Adrenal gland (tissue), 9 donors: ENCODE measurements at regions not wholly inside any gene's neighbourhood (a gene's known extent, or its start where the extent isn't known, plus 50 kb on each side); places are given as distances from the start of the nearest gene placed in this dataset.
A peak's percentile ranks its signal among the peaks of the same experiment; 100 is the strongest.

ENCODE experiments used
- DNase-seq, 7 donors: peaks; one replicate each; pipeline ENCODE4 v3.0.0-alpha.2; 2019 to 2020
- H3K27ac ChIP-seq, 5 donors: fragments of 200-600 bp; sonication (generic) in 4 of 5; 1 replicate in 3 of 5; 2 replicates in 2 of 5; pipeline versions ENCODE4 v1.5.1 to v1.8.0; 2016 to 2020; ENCODE audit warnings: mild to moderate bottlenecking in 1 of 5
- H3K27me3 ChIP-seq: fragments of 200-600 bp; 2 replicates; pipeline ENCODE4 v1.8.0; 2021
- H3K36me3 ChIP-seq, 2 donors: fragments of 200-600 bp; replicated peaks in 1 of 2; 1 replicate in 1 of 2; 2 replicates in 1 of 2; pipeline versions ENCODE4 v1.5.1 to v1.8.0; 2018 to 2022
- H3K4me1 ChIP-seq, 2 donors: fragments of 200-600 bp; replicated peaks in 1 of 2; 1 replicate in 1 of 2; 2 replicates in 1 of 2; pipeline versions ENCODE4 v1.5.1 to v1.8.0; 2018 to 2021
- H3K4me3 ChIP-seq, 4 donors: fragments of 200-600 bp; sonication (generic) in 3 of 4; one replicate each; pipeline ENCODE4 v1.5.1; 2016 to 2018
- H3K9me3 ChIP-seq, 3 donors: fragments of 200-600 bp; sonication (generic) in 1 of 3; replicated peaks in 1 of 3; 1 replicate in 2 of 3; 2 replicates in 1 of 3; pipeline versions ENCODE4 v1.5.1 to v1.8.0; 2016 to 2021
- CTCF ChIP-seq, 6 experiments: fragments of 450-650 bp in 4 of 6; fragments of 200-600 bp in 2 of 6; sonication (generic) in 1 of 6; IDR thresholded peaks; 1 replicate in 5 of 6; 2 replicates in 1 of 6; pipeline versions ENCODE4 v1.5.1 to v1.8.0; 2016 to 2021; ENCODE audit warnings: antibody characterized with exemption in 6 of 6, mild to moderate bottlenecking in 2 of 6, moderate library complexity in 1 of 6
- POLR2A ChIP-seq, 2 donors: fragments of 450-650 bp; IDR thresholded peaks; one replicate each; pipeline ENCODE4 v1.6.1; 2017; ENCODE audit warnings: antibody characterized with exemption in 2 of 2, mild to moderate bottlenecking in 2 of 2, moderate library complexity in 1 of 2
- WGBS, 4 donors: extraction: QIAGEN DNeasy Blood & Tissue Kit in 2 of 4; methylation state at CpG; one replicate each; pipeline versions ENCODE4 v1.1.5 to v1.1.7; 2013 to 2017; 5-methylcytosine and 5-hydroxymethylcytosine counted together
- intact Hi-C, 2 donors: fragments of 100-400 bp; cut with DNase I; formaldehyde crosslinking; loops; one replicate each; pipeline versions ENCODE4 v1.14.1 to v1.15.0; 2022 to 2023
- donor health status: healthy with polysubstance abuse.
- donor health status: Bipolar disorder and iron deficiency.
- donor health status: DM: yes; HTN: yes; CAD: no.
- donor health status: DM: no; HTN: no; CAD: no.
- donor health status: DM: no; HTN: no; CAD: no.

DNA sequence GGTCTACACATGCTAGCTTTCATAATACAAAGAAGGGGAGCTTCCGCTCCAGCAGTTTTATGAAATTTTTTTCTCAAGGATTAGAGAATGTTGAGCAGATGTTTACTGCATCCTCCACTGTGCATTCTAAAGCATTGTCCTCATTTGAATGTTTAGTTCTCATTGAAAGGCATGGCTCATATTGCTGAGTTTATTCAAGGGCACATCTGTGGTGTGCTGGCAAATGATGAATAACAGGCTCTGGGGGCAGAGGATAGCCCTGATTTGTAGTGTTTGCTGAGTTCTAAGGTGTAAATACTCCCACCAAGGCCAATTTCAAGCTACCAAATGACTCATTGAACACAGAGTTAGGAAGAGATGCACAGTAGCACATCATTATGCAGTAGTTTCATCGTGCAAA is 303.2 kb upstream of the FAM78B start:
- 61 to 78% (median 71%) methylated on average over 2 of the region's 2 CpGs for WGBS, 4 donors
- no peak overlapping the region for H3K4me3 ChIP-seq
- peak in 1 of 7 donors; percentile 33 for DNase-seq
- no peaks in the 10 kb centered on the region for H3K9me3 ChIP-seq
- no peaks in the 10 kb centered on the region for H3K27me3 ChIP-seq
- no peak for TF ChIP-seq CTCF (IDR thresholded peaks at IDR 0.05)
- no peak for TF ChIP-seq POLR2A (IDR thresholded peaks at IDR 0.05)
- no peaks in the 10 kb centered on the region for H3K36me3 ChIP-seq
- H3K4me1 ChIP-seq, result peaks cover 0 to 7% of the 10 kb centered on the region in 2 donors
- H3K27ac ChIP-seq, result no peak overlapping the region
- intact Hi-C loops, result no loop called here

- peak in 2 of 7 donors; percentile 13 to 14 for DNase-seq
- intact Hi-C loops, result no loop called here
- no peaks in the 10 kb centered on the region for H3K36me3 ChIP-seq
- H3K4me3 ChIP-seq, result no peak overlapping the region
- TF ChIP-seq POLR2A (IDR thresholded peaks at IDR 0.05), result no peak
- no peak for TF ChIP-seq CTCF (IDR thresholded peaks at IDR 0.05)
- 23 to 40% (median 28%) methylated on average over 2 of the region's 2 CpGs for WGBS, 4 donors
- H3K4me1 ChIP-seq, result peaks cover 0 to 7% of the 10 kb centered on the region in 2 donors
- H3K9me3 ChIP-seq, result no peaks in the 10 kb centered on the region
- no peaks in the 10 kb centered on the region for H3K27me3 ChIP-seq
- no peak overlapping the region for H3K27ac ChIP-seq
Measured at GRCh38 chr1:166470441-166470840, 303.6 kb upstream of the FAM78B start.

- WGBS, 4 donors, result 68 to 78% (median 72%) methylated on average over 9 of the region's 9 CpGs
- TF ChIP-seq CTCF (IDR thresholded peaks at IDR 0.05) (no peak), POLR2A (IDR thresholded peaks at IDR 0.05) (no peak)
- Histone ChIP-seq H3K27me3 (no peaks in the 10 kb centered on the region), H3K9me3 (no peaks in the 10 kb centered on the region), H3K4me3 (no peak overlapping the region), H3K4me1 (peaks cover 0 to 7% of the 10 kb centered on the region in 2 donors), H3K36me3 (no peaks in the 10 kb centered on the region), H3K27ac (no peak overlapping the region)
- intact Hi-C loops, result no loop called here
- DNase-seq, result no peak
Measured at GRCh38 chr1:166471359-166471758, 304.6 kb upstream of the FAM78B start.

GRCh38 chr1:166479052-166479631 is 312.3 kb upstream of the FAM78B start:
- Histone ChIP-seq H3K9me3 (no peaks in the 10 kb centered on the region), H3K27me3 (no peaks in the 10 kb centered on the region), H3K27ac (no peak overlapping the region), H3K36me3 (no peaks in the 10 kb centered on the region), H3K4me3 (no peak overlapping the region), H3K4me1 (no peaks in the 10 kb centered on the region)
- peak; percentile 38 to 78 (median 45) for DNase-seq
- intact Hi-C loops, result loop anchor here in 1 of 2 donors (5.0 kb wide), 1 partner anchor 552 kb away; no protein-coding TSS in a partner anchor
- peak; percentile 60 to 86 (median 67) for TF ChIP-seq CTCF (IDR thresholded peaks at IDR 0.05)
- no peak for TF ChIP-seq POLR2A (IDR thresholded peaks at IDR 0.05)
- 45 to 48% (median 46%) methylated on average over 2 of the region's 2 CpGs for WGBS, 4 donors
